ENCODE measurements at regions not wholly inside any gene's neighbourhood (a gene's known extent, or its start where the extent isn't known, plus 50 kb on each side); places are given as distances from the start of the nearest gene placed in this dataset.

GRCh38 chr2:196249171-196249570 is 77.8 kb upstream of the STK17B start:
- DNase-seq (ENCODE audit: low spot score), result no peak

- no peak for DNase-seq (ENCODE audit: low spot score)
Observed at GRCh38 chr2:196249860-196250259, 78.5 kb upstream of the STK17B start.

- no peak for DNase-seq (ENCODE audit: low spot score)
Observed at GRCh38 chr2:196251132-196251531, 79.8 kb upstream of the STK17B start.

DNA sequence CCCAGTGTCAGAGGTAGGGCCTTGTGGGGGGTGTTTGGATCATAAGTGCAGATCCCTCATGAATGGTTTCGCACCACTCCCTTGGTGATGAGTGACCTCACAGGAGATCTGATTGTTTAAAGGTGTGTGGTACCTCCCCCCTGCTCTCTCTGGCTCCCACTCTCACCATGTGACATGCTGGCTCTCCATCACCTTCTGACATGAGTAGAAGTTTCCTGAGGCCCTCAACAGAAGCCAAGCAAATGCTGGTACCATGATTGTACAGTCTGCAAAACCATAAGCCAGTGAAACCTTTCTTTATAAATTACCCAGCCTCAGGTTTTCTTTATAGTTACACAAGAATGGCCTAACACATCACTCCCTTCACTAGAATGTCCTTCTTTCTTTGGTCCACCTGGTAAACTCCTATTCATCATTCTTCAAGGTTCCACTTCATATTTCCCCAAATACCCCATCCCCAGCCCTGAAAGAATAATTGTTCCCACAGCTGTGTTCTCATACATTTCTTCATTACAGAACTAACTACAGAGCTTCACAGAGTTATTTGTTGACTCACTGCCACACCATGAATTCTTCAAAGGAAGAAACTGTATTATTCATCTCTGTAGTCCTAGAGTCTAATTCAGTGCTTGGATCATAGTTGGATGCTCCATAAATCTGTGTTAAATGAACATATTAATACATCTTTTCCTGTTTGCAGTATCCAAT is 81.2 kb upstream of the STK17B start:
- DNase-seq (ENCODE audit: low spot score), result no peak

DNA sequence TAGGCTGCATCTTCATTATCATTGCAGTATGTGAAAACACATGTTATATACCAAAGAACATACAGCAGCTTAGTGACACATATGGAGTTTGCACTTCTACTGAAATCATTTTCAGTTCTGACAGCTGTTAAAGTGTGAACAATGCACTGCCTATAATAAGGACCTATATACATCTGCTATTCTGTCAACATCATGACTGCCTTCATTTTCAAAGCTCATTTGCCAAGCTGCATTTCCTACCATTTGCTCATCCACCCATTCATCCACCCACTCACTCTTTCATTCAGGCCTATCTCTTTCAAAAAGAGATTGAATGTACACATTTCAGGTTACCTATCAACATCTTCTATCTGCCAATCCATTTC is 81.7 kb upstream of the STK17B start:
- no peak for DNase-seq (ENCODE audit: low spot score)

- DNase-seq (ENCODE audit: low spot score), result no peak
Observed at GRCh38 chr2:196256585-196256984, 85.2 kb upstream of the STK17B start.

DNA sequence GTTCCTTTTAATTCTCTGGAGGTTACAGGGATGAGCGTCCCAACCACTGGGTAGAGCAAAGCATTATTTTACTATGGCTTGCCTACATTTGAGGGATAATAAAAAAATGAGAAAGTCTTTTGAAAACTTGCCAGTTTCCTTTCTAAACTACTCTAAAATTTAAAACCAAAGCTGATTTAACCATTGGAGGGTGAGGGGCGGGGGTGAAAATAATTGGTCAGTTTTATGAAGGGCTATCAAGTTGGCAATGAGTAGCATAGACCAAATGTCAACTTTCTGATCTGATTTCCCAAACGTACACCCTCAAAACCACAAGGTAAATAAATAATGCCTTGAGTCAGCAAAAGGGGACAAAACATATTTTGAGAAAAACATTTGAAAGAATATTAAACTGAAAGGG is 85.7 kb upstream of the STK17B start:
- no peak for DNase-seq (ENCODE audit: low spot score)

GRCh38 chr2:196258407-196258806 is 87.0 kb upstream of the STK17B start:
- DNase-seq (ENCODE audit: low spot score), result no peak

DNA sequence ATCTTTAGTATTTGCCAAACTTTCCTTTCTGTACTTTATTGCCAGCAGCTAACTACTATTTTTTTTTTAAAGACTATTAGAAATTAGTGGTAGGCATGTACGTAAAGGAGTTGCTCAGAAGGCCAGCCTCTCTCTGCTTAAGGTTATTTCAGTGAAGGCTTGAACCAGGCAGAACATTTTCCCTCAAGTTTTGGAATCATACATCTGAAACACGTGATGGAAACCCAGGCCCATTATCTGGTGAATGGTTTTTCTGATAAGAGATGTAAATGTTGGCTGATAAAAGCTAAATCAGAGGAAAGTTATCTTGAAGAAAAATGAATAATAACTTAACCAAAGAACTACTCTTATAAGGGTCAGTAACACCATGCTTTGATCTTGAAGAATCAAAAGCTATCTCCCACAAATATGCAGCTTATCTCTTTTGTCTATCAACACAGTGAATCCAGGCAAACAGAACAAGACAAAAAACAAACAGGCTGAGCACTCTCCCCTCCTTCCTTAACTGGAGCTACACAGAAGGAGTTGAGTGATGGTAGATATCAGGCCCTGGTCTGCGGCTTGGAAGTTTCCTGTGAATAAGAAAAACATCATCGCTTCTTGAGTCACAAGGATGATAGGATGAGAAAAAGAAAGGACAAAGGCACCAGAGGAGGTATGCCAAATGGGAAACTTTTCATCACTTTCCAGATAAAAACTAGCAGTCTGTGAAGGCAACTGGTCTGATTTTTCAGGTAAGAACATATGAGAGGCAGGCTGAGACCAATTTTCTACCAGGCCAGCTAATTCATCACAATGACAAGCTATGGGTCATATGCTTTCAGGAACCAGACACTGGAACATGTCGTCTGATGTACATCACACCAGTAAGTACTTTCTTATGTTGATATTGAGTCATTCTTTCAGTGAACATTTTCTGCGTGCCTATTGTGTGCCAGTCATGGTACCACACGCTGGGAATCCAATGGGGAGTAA is 88.4 kb upstream of the STK17B start:
- no peak for DNase-seq (ENCODE audit: low spot score)

- no peak for DNase-seq (ENCODE audit: low spot score)
Observed at GRCh38 chr2:196260546-196260945, 89.2 kb upstream of the STK17B start.

DNA sequence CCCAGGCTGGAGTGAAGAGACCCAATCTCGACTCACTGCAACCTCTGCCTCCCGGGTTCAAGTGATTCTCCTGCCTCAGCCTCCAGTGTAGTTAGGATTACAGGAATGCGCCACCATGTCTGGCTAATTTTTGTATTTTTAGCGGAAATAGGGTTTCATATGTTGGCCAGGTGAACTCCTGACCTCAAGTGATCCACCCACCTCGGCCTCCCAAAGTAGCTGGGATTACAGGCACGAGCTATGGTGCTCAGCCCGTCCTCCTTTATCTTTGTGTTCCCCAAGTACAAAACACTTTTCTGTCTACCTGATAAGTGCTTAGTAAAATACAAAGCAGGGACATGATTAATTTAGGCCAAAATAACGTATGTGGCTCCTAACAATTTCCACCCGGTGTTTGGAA is 91.2 kb upstream of the STK17B start:
- DNase-seq (ENCODE audit: low spot score), result no peak

- no peak for DNase-seq (ENCODE audit: low spot score)
Observed at GRCh38 chr2:196263181-196263747, 91.9 kb upstream of the STK17B start.

DNA sequence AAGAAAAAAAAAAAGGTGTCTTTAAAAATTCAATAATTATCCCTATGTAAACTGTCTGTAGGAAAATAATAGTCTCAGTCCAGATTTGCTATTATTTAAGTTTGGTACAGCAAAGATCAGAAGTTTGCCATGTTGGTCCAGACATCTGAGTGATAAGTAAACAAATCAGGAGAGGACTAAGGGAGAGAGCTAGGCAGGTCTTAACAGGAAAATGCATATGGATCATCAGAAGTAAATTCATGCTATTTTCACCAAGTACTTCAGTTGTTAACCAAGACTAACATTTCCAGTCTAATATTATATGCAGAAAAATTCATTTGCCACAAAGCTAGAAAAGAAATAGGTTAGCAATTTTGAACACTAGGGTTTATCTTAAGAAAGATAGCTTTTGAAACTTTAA is 95.0 kb upstream of the STK17B start:
- DNase-seq (ENCODE audit: low spot score), result no peak

DNA sequence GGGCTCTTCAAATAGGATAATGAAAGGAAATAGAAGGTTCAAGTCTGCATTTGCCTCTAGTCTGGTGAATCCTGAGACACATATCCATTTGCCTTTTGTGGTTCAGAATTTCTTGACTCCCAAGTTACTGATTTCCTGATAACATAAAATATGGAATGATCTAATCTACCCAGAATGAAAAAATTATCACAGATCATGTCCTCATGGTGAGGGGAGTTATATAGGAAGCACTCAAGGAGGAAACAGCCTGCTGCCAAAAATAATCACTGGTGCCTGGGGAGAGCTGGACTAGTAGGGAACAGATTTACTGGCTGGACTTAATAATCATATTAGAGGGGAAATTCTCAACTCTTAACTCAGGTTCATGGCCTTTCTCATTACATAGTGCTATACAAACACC is 95.5 kb upstream of the STK17B start:
- no peak for DNase-seq (ENCODE audit: low spot score)

DNA sequence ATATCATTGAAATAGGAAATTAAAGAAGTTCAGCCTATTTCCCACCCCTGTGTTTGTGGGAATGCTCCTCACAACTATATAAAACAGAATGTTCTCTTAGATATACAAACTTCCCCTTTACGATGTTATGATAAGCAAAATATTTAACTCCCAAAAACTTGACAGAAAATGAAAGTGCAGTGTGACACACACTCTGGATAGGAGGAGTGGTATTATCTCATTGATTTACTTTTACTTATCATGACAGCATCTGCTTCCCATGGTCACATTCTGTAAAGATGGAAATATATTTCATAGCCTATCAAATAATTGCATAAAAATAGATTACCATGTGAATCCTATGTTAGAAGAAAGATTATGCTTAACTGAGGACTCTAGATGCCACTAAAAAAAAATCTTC is 96.6 kb upstream of the STK17B start:
- DNase-seq (ENCODE audit: low spot score), result no peak

GRCh38 chr2:196268538-196269338 is 97.4 kb upstream of the STK17B start:
- DNase-seq (ENCODE audit: low spot score), result no peak

DNA sequence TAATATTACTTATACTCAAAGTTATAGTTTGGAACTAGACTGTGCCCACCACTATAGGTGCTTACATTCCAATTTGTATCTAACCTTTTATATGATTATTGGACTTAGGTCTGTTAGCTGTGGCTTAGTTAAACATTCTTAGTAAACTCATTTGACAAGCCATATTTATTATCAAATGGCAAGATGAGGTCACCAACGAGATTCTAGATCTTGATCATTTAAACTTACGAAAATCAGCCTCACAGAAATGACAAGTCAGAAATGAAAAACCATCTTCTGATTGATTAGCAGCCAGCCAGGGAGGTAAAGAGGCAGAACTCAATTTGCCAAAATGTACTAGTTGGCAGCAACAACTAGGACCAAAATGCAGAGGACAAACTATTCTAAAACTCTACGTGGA is 100.4 kb upstream of the STK17B start:
- DNase-seq (ENCODE audit: low spot score), result no peak

DNA sequence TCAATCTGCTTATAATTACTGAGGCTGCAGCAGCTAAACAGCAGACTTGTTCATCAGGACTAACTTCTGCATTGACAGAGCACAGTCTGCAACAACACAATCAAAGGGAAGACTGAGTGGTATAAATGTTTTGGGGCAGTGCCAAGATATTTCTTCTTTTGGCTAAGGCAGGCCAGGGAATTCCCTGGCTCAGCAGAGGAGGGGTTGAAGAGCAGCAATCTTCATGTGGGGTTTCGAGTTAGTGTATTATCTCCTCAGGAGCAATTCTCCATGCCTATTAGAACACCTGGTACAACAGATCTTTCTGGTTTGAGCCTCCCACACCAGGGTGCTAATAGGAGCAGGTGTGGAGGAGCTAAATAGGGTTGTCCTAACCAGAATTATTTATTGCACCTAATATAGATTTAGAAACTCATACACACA is 103.0 kb upstream of the STK17B start:
- no peak for DNase-seq (ENCODE audit: low spot score)

DNA sequence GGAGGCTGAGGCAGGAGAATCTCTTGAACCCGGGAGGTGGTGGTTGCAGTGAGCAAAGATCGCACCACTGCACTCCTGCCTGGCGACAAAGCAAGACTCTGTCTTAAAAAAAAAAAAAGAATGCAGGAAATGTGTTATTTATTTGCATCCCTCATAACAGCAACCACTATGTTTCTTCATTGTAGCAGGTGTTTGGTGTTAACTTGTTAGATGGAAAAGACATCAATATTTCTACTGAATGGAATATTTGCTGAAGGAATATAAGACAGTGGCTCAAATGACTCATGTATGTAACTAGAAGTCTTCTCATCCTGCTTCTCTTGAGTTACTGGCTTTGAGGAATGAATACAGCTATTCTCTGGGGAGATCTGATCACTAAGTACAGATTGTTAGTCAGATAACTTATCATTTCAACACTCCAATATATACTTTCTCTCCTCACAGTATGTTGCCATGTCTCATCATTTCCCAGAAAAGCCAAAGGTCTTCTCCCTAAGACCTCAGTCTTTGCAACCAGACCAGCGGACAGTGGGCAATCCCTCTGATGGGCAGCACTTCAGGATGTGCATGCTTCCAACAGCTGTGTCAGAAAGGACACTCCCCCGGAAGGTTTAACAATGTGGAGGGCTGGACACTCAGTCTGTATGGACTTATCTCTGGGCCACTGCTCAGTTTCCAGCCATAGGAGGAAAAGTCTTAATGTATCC is 104.4 kb upstream of the STK17B start:
- DNase-seq (ENCODE audit: low spot score), result no peak

DNA sequence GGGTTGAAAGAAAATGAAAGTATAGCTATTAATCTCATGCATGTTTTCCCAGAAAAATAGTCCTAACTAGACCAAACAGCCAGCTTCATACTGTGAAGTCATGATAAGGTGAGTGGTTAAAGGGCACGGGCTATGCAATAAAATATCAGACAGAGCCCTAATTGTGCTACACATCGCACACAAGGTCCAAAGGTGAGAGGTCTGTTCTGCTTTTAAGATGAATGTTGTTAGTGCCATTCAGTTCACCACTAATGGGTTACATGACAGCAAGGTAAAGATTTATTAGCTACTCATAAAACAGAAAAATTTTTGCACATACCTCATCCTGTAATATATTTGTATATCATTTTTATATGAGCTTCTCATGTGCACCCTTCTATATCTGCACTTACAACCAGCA is 105.0 kb upstream of the STK17B start:
- DNase-seq (ENCODE audit: low spot score), result no peak

DNA sequence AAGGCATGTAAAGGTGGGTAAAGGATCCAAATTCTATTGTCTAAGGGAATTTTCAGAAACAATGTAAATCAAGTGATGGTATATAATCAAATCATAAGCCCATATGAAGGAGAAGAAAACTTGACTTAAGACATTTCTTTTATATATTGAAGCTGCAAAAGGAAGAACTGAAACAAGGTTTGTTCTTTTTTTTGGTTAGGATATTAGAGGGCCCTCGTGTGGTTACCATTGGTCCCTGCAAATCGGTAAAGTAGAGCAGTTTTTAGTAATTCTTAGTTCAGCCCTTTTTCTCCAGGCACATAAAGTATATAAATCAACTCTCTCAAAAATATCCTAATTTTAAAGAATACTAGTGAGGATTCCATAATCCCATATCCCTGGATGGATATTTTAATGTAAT is 105.6 kb upstream of the STK17B start:
- no peak for DNase-seq (ENCODE audit: low spot score)

- DNase-seq (ENCODE audit: low spot score), result no peak
Observed at GRCh38 chr2:196278491-196278911, 107.1 kb upstream of the STK17B start.
